ENCODE measurements at regions not wholly inside any gene's neighbourhood (a gene's known extent, or its start where the extent isn't known, plus 50 kb on each side); places are given as distances from the start of the nearest gene placed in this dataset.

DNA sequence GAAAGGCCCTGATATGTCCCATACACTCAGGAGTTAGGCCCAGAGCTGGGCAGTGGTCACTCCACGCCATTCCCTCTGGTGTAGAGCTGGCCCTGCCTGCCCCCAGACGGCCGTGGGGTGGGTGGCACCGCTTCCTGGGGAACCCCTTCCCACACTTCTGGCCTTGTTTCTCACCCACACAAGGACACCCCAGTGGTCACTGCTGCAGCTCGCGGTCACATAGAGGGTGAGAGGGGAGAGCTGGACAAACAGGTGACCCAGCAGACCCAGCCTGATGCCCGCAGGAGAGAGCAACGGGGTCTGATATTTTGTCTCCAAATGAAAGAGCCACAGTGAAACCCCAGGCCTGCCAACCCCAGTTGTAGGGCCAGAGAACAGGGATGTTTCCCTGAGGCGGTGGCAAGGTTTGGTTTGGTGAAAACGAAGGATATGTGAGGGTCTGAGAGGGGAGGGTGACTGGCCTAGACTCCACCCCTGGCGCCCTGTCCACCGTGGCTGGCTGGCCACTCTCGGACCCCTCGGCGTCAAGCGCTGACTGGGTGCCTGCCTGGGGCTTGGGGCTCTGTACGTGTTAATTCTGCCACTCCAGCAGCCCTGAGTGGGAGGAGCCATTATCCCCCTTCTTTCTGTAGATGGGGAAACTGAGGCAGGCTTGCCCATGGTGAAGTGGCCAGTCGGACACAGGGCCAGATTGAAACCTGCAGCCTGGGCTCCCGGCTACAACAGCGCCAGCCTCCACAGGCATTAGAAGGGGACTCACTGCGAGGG is 71.0 kb upstream of the PPARA start:
- peaks cover 13% of the 10 kb centered on the region for H3K4me1 ChIP-seq (ENCODE audit: control insufficient read depth, low read depth, low read length)
- no peaks in the 10 kb centered on the region for H3K36me3 ChIP-seq (ENCODE audit: control insufficient read depth, low read depth, low read length)
- peaks cover 8% of the 10 kb centered on the region for H3K27me3 ChIP-seq (ENCODE audit: control insufficient read depth, insufficient read depth, low read length)
- H3K27ac ChIP-seq (ENCODE audit: low read length), result no peak overlapping the region
- H3K9ac ChIP-seq (ENCODE audit: low read length), result no peak overlapping the region
- H3K4me3 ChIP-seq (ENCODE audit: low read length), result no peak overlapping the region
- no peaks in the 10 kb centered on the region for H3K9me3 ChIP-seq (ENCODE audit: control insufficient read depth, low read depth, low read length)

GRCh38 chr22:46079861-46080821 is 70.2 kb upstream of the PPARA start:
- Histone ChIP-seq H3K4me3 (ENCODE audit: low read length) (no peak overlapping the region), H3K27me3 (ENCODE audit: control insufficient read depth, insufficient read depth, low read length) (no peaks in the 10 kb centered on the region), H3K36me3 (ENCODE audit: control insufficient read depth, low read depth, low read length) (no peaks in the 10 kb centered on the region), H3K27ac (ENCODE audit: low read length) (no peak overlapping the region), H3K4me1 (ENCODE audit: control insufficient read depth, low read depth, low read length) (peaks cover 13% of the 10 kb centered on the region), H3K9me3 (ENCODE audit: control insufficient read depth, low read depth, low read length) (no peaks in the 10 kb centered on the region), H3K9ac (ENCODE audit: low read length) (no peak overlapping the region)

- no peak overlapping the region for H3K4me3 ChIP-seq (ENCODE audit: low read length)
- no peaks in the 10 kb centered on the region for H3K36me3 ChIP-seq (ENCODE audit: control insufficient read depth, low read depth, low read length)
- H3K9me3 ChIP-seq (ENCODE audit: control insufficient read depth, low read depth, low read length), result no peaks in the 10 kb centered on the region
- no peak overlapping the region for H3K9ac ChIP-seq (ENCODE audit: low read length)
- no peak overlapping the region for H3K27ac ChIP-seq (ENCODE audit: low read length)
- H3K27me3 ChIP-seq (ENCODE audit: control insufficient read depth, insufficient read depth, low read length), result no peaks in the 10 kb centered on the region
- peaks cover 13% of the 10 kb centered on the region for H3K4me1 ChIP-seq (ENCODE audit: control insufficient read depth, low read depth, low read length)
Observed at GRCh38 chr22:46081036-46081830, 69.1 kb upstream of the PPARA start.

DNA sequence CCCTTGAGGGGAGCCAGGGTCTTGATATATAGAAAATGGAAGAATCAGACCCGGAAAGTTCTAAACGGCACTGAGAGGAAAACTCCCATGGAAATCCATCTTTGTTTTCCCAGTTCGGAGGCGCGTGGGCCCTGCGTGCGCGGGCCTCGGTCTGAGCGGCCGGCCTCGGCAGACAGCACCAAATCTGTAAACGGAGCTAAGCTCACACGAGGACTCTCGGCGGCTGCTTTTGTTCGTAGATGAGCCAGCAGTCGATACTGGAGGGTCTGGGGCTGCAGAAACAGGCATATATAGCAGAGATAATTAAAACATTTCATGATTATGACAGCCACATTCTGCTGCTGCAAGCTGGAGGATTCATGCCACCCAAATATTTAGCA is 68.5 kb upstream of the PPARA start:
- Histone ChIP-seq H3K27ac (ENCODE audit: low read length) (no peak overlapping the region), H3K4me1 (ENCODE audit: control insufficient read depth, low read depth, low read length) (peaks cover 13% of the 10 kb centered on the region), H3K27me3 (ENCODE audit: control insufficient read depth, insufficient read depth, low read length) (no peaks in the 10 kb centered on the region), H3K9ac (ENCODE audit: low read length) (no peak overlapping the region), H3K36me3 (ENCODE audit: control insufficient read depth, low read depth, low read length) (no peaks in the 10 kb centered on the region), H3K4me3 (ENCODE audit: low read length) (no peak overlapping the region), H3K9me3 (ENCODE audit: control insufficient read depth, low read depth, low read length) (no peaks in the 10 kb centered on the region)

GRCh38 chr22:46082633-46083032 is 67.7 kb upstream of the PPARA start:
- Histone ChIP-seq H3K4me1 (ENCODE audit: control insufficient read depth, low read depth, low read length) (peaks cover 8% of the 10 kb centered on the region), H3K27ac (ENCODE audit: low read length) (no peak overlapping the region), H3K36me3 (ENCODE audit: control insufficient read depth, low read depth, low read length) (no peaks in the 10 kb centered on the region), H3K27me3 (ENCODE audit: control insufficient read depth, insufficient read depth, low read length) (no peaks in the 10 kb centered on the region), H3K4me3 (ENCODE audit: low read length) (no peak overlapping the region), H3K9me3 (ENCODE audit: control insufficient read depth, low read depth, low read length) (no peaks in the 10 kb centered on the region), H3K9ac (ENCODE audit: low read length) (no peak overlapping the region)

DNA sequence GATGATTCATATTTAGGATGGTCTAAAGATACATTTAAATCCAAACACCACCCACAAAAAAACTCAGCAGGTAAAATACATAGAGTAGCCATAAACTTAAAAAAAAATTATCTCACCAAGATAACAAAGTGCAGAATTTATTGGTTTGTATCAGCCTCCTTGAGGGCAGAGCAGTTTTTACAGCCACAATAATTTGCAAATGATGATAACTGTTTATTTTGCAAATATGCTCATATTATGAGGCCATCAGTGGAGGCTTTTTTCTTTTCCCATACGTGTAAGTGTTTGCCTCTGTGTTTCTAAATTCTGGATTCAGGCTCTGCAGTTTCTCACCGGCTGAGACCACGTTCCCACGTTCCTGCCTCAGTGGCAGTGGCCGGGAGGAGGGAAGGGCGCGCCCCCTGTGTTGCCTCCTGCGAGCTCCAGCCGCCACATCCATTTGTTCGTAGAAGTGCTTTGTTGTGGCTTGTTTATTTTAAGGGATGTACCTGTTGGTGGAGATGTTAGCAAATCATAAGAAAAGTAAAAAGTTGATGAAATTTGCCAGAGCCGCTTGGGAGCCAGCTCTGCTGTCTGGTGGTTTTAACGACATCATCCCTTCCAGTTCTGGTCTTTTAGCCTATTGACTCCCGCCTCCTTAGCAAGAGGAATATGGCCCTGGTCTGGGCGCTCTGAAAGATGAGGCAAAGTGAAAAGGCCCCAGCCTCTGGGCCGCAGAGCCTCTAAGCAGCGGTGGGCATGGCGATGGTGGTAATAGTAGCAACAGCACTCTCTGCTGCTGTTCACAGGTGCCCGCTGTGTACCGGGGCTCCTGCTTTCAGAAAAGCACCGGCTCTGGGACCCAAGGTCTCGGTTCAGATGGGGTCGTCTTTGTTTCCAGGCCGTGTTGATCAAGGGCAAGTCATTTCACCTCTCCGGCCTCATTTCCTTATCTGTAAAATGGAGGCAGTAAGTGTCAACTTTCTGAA is 66.7 kb upstream of the PPARA start:
- Histone ChIP-seq H3K27ac (ENCODE audit: low read length) (no peak overlapping the region), H3K4me3 (ENCODE audit: low read length) (no peak overlapping the region)

GRCh38 chr22:46084376-46084775 is 66.0 kb upstream of the PPARA start:
- no peak overlapping the region for H3K4me3 ChIP-seq (ENCODE audit: low read length)
- H3K4me1 ChIP-seq (ENCODE audit: control insufficient read depth, low read depth, low read length), result no peaks in the 10 kb centered on the region
- H3K36me3 ChIP-seq (ENCODE audit: control insufficient read depth, low read depth, low read length), result no peaks in the 10 kb centered on the region

More for the DNA sequence above, 66.7 kb upstream of the PPARA start:
- no peak overlapping the region for H3K9ac ChIP-seq (ENCODE audit: low read length)
- H3K36me3 ChIP-seq (ENCODE audit: control insufficient read depth, low read depth, low read length), result no peaks in the 10 kb centered on the region
- H3K27me3 ChIP-seq (ENCODE audit: control insufficient read depth, insufficient read depth, low read length), result no peaks in the 10 kb centered on the region
- peaks cover 1% of the 10 kb centered on the region for H3K4me1 ChIP-seq (ENCODE audit: control insufficient read depth, low read depth, low read length)
- H3K9me3 ChIP-seq (ENCODE audit: control insufficient read depth, low read depth, low read length), result no peaks in the 10 kb centered on the region

GRCh38 chr22:46084943-46085827 is 65.1 kb upstream of the PPARA start:
- H3K4me3 ChIP-seq (ENCODE audit: low read length), result no peak overlapping the region
- H3K36me3 ChIP-seq (ENCODE audit: control insufficient read depth, low read depth, low read length), result no peaks in the 10 kb centered on the region
- no peaks in the 10 kb centered on the region for H3K9me3 ChIP-seq (ENCODE audit: control insufficient read depth, low read depth, low read length)
- H3K27me3 ChIP-seq (ENCODE audit: control insufficient read depth, insufficient read depth, low read length), result no peaks in the 10 kb centered on the region
- H3K4me1 ChIP-seq (ENCODE audit: control insufficient read depth, low read depth, low read length), result no peaks in the 10 kb centered on the region
- H3K27ac ChIP-seq (ENCODE audit: low read length), result no peak overlapping the region
- H3K9ac ChIP-seq (ENCODE audit: low read length), result no peak overlapping the region

More at GRCh38 chr22:46084376-46084775, 66.0 kb upstream of the PPARA start:
- Histone ChIP-seq H3K27ac (ENCODE audit: low read length) (no peak overlapping the region), H3K9ac (ENCODE audit: low read length) (no peak overlapping the region), H3K9me3 (ENCODE audit: control insufficient read depth, low read depth, low read length) (no peaks in the 10 kb centered on the region), H3K27me3 (ENCODE audit: control insufficient read depth, insufficient read depth, low read length) (no peaks in the 10 kb centered on the region)

GRCh38 chr22:46085828-46086576 is 64.3 kb upstream of the PPARA start:
- Histone ChIP-seq H3K9ac (ENCODE audit: low read length) (no peak overlapping the region), H3K4me3 (ENCODE audit: low read length) (no peak overlapping the region), H3K9me3 (ENCODE audit: control insufficient read depth, low read depth, low read length) (no peaks in the 10 kb centered on the region), H3K4me1 (ENCODE audit: control insufficient read depth, low read depth, low read length) (no peaks in the 10 kb centered on the region), H3K36me3 (ENCODE audit: control insufficient read depth, low read depth, low read length) (no peaks in the 10 kb centered on the region), H3K27ac (ENCODE audit: low read length) (no peak overlapping the region), H3K27me3 (ENCODE audit: control insufficient read depth, insufficient read depth, low read length) (no peaks in the 10 kb centered on the region)
